SK-N-SH treated with all-trans-retinoic acid at 6 μM for 48 hours (cell line): ENCODE measurements at regions not wholly inside any gene's neighbourhood (a gene's known extent, or its start where the extent isn't known, plus 50 kb on each side); places are given as distances from the start of the nearest gene placed in this dataset.

Source experiments
- GLIS3 ChIP-seq: fragments of 250-450 bp; sonication (Bioruptor Pico); IDR thresholded peaks from 2 replicates; pipeline ENCODE4 v1.5.0; 2020; ENCODE audit warnings: mild to moderate bottlenecking, moderate library complexity
- PATZ1 ChIP-seq: fragments of 250-450 bp; sonication (Bioruptor Pico); IDR thresholded peaks from 2 replicates; pipeline ENCODE4 v1.8.0; 2020; ENCODE audit warnings: mild to moderate bottlenecking, moderate library complexity, borderline replicate concordance
- SNAI2 ChIP-seq: fragments of 250-450 bp; sonication (Bioruptor Pico); IDR thresholded peaks from 2 replicates; pipeline ENCODE4 v1.5.0; 2020; ENCODE audit warnings: mild to moderate bottlenecking, moderate library complexity
- ZNF8 ChIP-seq: fragments of 450-650 bp; formaldehyde crosslinking; IDR thresholded peaks from 2 replicates; pipeline ENCODE4 v1.5.0; 2020; ENCODE audit warnings: mild to moderate bottlenecking, moderate library complexity
- TF ChIP-seq, protein P1 (sequence below): fragments of 250-450 bp; sonication (Bioruptor Pico); IDR thresholded peaks from 2 replicates; pipeline ENCODE4 v1.5.1; 2021; ENCODE audit warnings: mild to moderate bottlenecking, moderate library complexity

- no peak for TF ChIP-seq GLIS3 (CRISPR knock-in tag)
- TF ChIP-seq, protein P1, sequence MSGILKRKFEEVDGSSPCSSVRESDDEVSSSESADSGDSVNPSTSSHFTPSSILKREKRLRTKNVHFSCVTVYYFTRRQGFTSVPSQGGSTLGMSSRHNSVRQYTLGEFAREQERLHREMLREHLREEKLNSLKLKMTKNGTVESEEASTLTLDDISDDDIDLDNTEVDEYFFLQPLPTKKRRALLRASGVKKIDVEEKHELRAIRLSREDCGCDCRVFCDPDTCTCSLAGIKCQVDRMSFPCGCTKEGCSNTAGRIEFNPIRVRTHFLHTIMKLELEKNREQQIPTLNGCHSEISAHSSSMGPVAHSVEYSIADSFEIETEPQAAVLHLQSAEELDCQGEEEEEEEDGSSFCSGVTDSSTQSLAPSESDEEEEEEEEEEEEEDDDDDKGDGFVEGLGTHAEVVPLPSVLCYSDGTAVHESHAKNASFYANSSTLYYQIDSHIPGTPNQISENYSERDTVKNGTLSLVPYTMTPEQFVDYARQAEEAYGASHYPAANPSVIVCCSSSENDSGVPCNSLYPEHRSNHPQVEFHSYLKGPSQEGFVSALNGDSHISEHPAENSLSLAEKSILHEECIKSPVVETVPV (CRISPR knock-in tag): no peak
- no peak for TF ChIP-seq SNAI2 (CRISPR knock-in tag)
- no peak for TF ChIP-seq ZNF8
- no peak for TF ChIP-seq PATZ1
These were observed 65.1 kb downstream of the IER5 start for GRCh38 chr1:181153634-181153961.
